NB4 (cell line): ENCODE measurements at regions not wholly inside any gene's neighbourhood (a gene's known extent, or its start where the extent isn't known, plus 50 kb on each side); places are given as distances from the start of the nearest gene placed in this dataset.

Experiments
- DNase-seq: peaks from one replicate; pipeline ENCODE4 v3.0.0; 2010; ENCODE audit warnings: low read depth
- H3K4me3 ChIP-seq: one replicate; pipeline ENCODE4 v1.5.1; 2011; ENCODE audit warnings: mild to moderate bottlenecking, low read depth, low read length, moderate library complexity
- MYC ChIP-seq: IDR thresholded peaks from 2 replicates; pipeline ENCODE4 v1.6.1; 2011; ENCODE audit warnings: low read depth, low read length
- POLR2A ChIP-seq: IDR thresholded peaks from 2 replicates; pipeline ENCODE4 v1.6.1; 2011; ENCODE audit warnings: mild to moderate bottlenecking; ENCODE audit not compliant: insufficient read length; ENCODE audit errors: extremely low read depth
- TF ChIP-seq, protein P1 (sequence below): IDR thresholded peaks from one replicate; pipeline ENCODE4 v1.5.1; 2012; ENCODE audit warnings: low read depth, low read length
- TF ChIP-seq, protein P2 (sequence below): IDR thresholded peaks from 2 replicates; pipeline ENCODE4 v1.6.1; 2011; ENCODE audit warnings: low read depth, low read length

GRCh38 chr1:87841332-87841731 is 512.7 kb downstream of the LMO4 start:
- TF ChIP-seq MYC (no peak), POLR2A (no peak)
- TF ChIP-seq, protein P1, sequence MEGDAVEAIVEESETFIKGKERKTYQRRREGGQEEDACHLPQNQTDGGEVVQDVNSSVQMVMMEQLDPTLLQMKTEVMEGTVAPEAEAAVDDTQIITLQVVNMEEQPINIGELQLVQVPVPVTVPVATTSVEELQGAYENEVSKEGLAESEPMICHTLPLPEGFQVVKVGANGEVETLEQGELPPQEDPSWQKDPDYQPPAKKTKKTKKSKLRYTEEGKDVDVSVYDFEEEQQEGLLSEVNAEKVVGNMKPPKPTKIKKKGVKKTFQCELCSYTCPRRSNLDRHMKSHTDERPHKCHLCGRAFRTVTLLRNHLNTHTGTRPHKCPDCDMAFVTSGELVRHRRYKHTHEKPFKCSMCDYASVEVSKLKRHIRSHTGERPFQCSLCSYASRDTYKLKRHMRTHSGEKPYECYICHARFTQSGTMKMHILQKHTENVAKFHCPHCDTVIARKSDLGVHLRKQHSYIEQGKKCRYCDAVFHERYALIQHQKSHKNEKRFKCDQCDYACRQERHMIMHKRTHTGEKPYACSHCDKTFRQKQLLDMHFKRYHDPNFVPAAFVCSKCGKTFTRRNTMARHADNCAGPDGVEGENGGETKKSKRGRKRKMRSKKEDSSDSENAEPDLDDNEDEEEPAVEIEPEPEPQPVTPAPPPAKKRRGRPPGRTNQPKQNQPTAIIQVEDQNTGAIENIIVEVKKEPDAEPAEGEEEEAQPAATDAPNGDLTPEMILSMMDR = no peak
- TF ChIP-seq, protein P2, sequence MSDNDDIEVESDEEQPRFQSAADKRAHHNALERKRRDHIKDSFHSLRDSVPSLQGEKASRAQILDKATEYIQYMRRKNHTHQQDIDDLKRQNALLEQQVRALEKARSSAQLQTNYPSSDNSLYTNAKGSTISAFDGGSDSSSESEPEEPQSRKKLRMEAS = no peak
- no peak overlapping the region for H3K4me3 ChIP-seq
- no peak for DNase-seq

DNA sequence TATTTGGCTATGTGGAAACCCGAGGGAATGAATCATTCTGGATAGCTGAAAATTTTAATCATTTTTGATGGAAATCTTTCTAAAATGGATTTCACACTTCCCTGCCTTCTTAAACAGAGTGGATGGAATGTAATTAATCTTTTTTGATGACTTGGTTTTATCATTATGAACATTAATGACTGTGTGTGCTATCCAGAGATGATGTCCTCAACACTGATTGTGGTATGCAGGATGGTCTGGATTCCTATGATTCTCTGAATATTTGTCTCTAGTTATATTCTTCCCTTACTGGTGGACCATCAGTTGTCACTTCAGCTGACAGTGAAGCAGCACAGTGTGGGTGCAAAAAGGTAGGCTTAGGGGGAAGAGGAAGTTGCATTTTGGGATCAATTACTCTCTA is 513.5 kb downstream of the LMO4 start:
- no peak overlapping the region for H3K4me3 ChIP-seq
- no peak for DNase-seq
- TF ChIP-seq, protein P2 = no peak
- TF ChIP-seq MYC (no peak), POLR2A (no peak)
- TF ChIP-seq, protein P1 = no peak

DNA sequence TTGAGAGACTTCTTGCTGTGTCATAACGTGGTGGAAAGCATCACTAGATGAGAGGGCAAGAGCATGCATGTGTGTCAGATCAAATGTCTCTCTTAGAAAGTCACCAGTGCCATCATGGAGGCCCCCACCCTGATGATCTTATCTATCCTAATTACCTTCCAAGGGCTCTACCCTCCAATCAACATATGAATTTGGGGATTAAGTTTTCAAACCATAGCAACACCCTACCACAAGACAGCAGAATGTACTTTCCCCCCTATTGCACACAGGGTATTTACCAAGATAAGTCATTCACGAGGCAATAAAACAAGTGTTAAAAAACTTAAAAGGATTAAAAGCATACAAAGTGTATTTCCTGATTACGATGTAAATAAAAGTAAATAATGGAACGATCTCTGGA is 515.6 kb downstream of the LMO4 start:
- TF ChIP-seq, protein P1 = no peak
- TF ChIP-seq POLR2A (no peak), MYC (no peak)
- TF ChIP-seq, protein P2 = no peak
- no peak for DNase-seq
- H3K4me3 ChIP-seq = no peak overlapping the region

- DNase-seq = no peak
- H3K4me3 ChIP-seq = no peak overlapping the region
- TF ChIP-seq, protein P1 = no peak
- no peak for TF ChIP-seq POLR2A
- no peak for TF ChIP-seq MYC
- TF ChIP-seq, protein P2 = no peak
These were observed 522.8 kb downstream of the LMO4 start for GRCh38 chr1:87851490-87851889.

- H3K4me3 ChIP-seq = no peak overlapping the region
- no peak for DNase-seq
- TF ChIP-seq, protein P2 = no peak
- no peak for TF ChIP-seq MYC
- no peak for TF ChIP-seq POLR2A
- TF ChIP-seq, protein P1 = no peak
These were observed 523.9 kb downstream of the LMO4 start for GRCh38 chr1:87852410-87853161.
